ENCODE measurements at regions not wholly inside any gene's neighbourhood (a gene's known extent, or its start where the extent isn't known, plus 50 kb on each side); places are given as distances from the start of the nearest gene placed in this dataset.

DNA sequence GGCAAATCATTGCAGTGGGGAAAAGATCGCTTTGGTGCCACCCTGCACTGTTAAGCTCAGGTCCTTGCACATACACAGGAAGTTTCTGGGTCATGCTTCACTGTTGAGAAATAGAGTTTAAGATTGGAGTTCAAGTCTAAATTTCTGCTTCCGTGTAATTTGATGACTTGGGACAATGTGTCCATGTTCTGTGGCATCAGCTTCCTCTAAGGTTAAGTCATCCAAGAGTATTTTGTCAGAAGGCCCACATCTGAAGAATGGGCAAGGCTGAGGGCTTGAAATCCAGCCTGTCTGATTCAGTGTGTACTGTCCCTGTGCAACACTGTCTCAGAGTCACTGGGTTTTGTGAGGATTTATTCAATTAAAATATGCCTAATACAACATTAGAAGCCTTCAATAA is 880.7 kb downstream of the SUCLG1 start:
- Histone ChIP-seq H3K9me3 (replicated peaks) (no peaks in the 10 kb centered on the region), H3K36me3 (no peaks in the 10 kb centered on the region), H3K4me1 (no peaks in the 10 kb centered on the region), H3K27ac (replicated peaks) (no peak overlapping the region), H3K4me3 (no peak overlapping the region), H3K27me3 (ENCODE audit: low read depth) (no peaks in the 10 kb centered on the region)
- TF ChIP-seq, protein P1, sequence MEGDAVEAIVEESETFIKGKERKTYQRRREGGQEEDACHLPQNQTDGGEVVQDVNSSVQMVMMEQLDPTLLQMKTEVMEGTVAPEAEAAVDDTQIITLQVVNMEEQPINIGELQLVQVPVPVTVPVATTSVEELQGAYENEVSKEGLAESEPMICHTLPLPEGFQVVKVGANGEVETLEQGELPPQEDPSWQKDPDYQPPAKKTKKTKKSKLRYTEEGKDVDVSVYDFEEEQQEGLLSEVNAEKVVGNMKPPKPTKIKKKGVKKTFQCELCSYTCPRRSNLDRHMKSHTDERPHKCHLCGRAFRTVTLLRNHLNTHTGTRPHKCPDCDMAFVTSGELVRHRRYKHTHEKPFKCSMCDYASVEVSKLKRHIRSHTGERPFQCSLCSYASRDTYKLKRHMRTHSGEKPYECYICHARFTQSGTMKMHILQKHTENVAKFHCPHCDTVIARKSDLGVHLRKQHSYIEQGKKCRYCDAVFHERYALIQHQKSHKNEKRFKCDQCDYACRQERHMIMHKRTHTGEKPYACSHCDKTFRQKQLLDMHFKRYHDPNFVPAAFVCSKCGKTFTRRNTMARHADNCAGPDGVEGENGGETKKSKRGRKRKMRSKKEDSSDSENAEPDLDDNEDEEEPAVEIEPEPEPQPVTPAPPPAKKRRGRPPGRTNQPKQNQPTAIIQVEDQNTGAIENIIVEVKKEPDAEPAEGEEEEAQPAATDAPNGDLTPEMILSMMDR (IDR thresholded peaks at IDR 0.05; ENCODE audit: borderline replicate concordance), result no peak
- no peak for DNase-seq
- intact Hi-C loops (cut with micrococcal nuclease), result no loop called here

DNA sequence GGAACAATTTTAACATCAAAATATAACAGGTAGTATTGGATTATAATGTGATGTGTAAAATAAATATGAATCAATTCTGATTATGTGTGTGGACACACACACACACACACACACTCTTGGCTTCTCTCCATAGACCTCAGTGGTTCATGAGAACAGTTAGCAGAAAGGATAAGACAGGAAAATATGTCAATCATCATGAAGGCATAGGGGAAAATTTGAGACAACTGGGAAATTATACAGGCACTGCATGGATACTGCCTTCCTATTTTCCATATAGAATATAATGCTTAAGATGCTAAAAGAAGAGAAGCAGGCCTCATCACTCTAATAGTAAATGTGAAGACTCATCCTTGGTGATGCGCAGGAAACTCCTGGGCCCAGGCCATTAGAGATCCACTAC is 884.5 kb downstream of the SUCLG1 start:
- H3K36me3 ChIP-seq, result no peaks in the 10 kb centered on the region
- H3K9me3 ChIP-seq (replicated peaks), result no peaks in the 10 kb centered on the region
- no peak overlapping the region for H3K27ac ChIP-seq (replicated peaks)
- TF ChIP-seq, protein P1 (IDR thresholded peaks at IDR 0.05; ENCODE audit: borderline replicate concordance), result no peak
- no peak for DNase-seq
- H3K27me3 ChIP-seq (ENCODE audit: low read depth), result no peaks in the 10 kb centered on the region
- no peaks in the 10 kb centered on the region for H3K4me1 ChIP-seq
- H3K4me3 ChIP-seq, result no peak overlapping the region
- intact Hi-C loops (cut with micrococcal nuclease), result no loop called here

DNA sequence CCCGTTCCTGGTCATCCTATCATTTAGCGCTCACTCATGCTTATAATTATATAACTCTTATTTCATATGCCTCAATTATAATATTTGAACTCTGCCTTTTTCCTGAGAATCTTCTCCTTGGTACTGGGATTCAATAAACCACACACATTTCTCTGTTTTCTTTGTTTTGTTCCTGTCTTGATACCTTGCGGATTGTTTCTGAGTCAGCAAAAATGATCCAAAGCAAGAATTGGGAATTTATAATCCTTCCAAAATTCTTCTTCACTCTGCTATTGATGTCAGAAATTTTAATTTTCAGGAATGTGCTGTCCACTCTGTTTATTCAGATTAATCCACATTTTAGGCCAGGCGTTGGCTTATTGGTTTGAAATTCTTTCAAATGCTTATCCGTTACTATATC is 886.0 kb downstream of the SUCLG1 start:
- Histone ChIP-seq H3K9me3 (replicated peaks) (no peaks in the 10 kb centered on the region), H3K4me1 (no peaks in the 10 kb centered on the region), H3K36me3 (no peaks in the 10 kb centered on the region), H3K4me3 (no peak overlapping the region), H3K27me3 (ENCODE audit: low read depth) (no peaks in the 10 kb centered on the region), H3K27ac (replicated peaks) (no peak overlapping the region)
- intact Hi-C loops (cut with micrococcal nuclease), result no loop called here
- TF ChIP-seq, protein P1 (IDR thresholded peaks at IDR 0.05; ENCODE audit: borderline replicate concordance), result no peak
- DNase-seq, result no peak

DNA sequence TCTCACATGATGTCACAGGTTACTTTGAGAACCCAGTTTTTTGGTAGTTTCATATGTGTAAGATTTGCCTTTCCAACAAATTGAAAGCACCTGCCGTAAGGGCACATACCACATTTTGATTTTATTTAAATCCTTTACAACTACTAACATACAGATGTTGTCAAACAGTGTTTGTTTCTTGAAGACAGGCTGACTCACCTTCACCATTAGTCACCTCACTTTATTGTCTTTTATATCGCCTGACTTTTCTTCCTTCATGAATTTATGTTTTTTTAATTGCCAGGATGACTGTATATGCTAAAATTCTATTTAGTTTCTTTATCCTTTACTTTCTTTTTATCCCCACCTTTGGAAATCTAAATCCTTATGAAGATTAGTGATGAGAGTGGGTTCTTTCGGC is 886.7 kb downstream of the SUCLG1 start:
- Histone ChIP-seq H3K27ac (replicated peaks) (no peak overlapping the region), H3K4me3 (no peak overlapping the region), H3K9me3 (replicated peaks) (no peaks in the 10 kb centered on the region), H3K4me1 (no peaks in the 10 kb centered on the region), H3K36me3 (no peaks in the 10 kb centered on the region), H3K27me3 (ENCODE audit: low read depth) (no peaks in the 10 kb centered on the region)
- intact Hi-C loops (cut with micrococcal nuclease), result no loop called here
- TF ChIP-seq, protein P1 (IDR thresholded peaks at IDR 0.05; ENCODE audit: borderline replicate concordance), result no peak
- DNase-seq, result no peak

DNA sequence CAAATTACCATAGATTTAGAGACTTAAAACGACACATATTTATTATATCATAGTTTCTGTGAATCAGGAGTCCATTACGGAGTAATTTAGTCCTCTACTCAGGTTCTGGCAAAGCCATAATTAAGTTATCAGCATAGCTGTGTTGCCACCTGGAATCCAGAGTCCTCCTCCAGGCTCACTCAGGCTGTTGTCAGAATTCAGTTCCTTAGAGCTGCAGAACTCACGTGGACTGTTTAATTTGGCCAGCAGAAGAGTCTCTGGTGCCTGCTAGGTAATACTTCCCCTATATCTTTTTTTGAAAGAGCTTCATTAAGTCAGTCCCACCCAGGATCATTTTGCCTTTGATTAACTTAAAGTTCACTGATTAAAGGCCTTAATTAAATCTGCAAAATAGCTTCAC is 891.5 kb downstream of the SUCLG1 start:
- intact Hi-C loops (cut with micrococcal nuclease), result no loop called here
- no peaks in the 10 kb centered on the region for H3K27me3 ChIP-seq (ENCODE audit: low read depth)
- DNase-seq, result no peak
- no peaks in the 10 kb centered on the region for H3K4me1 ChIP-seq
- peaks cover 7% of the 10 kb centered on the region for H3K9me3 ChIP-seq (replicated peaks)
- H3K36me3 ChIP-seq, result no peaks in the 10 kb centered on the region
- TF ChIP-seq, protein P1 (IDR thresholded peaks at IDR 0.05; ENCODE audit: borderline replicate concordance), result no peak
- H3K27ac ChIP-seq (replicated peaks), result no peak overlapping the region
- H3K4me3 ChIP-seq, result no peak overlapping the region

DNA sequence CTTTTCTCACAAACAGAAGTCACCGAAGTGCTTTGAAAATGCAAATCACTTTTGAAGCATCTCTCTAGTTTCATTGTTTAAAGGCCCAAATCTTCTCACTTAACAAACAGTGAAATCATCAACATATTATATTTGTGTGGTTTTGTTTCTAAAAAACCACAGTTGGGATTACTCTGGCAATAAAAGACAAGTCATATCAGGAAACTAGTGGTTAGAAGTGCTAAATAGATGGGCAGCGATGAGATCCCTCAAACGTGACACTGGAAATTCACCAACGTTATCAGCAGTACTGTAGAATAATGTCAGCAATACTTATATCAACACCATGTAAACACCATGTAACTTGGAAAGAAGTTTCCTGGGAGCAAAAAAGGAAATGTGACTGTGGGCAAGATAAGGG is 893.5 kb downstream of the SUCLG1 start:
- intact Hi-C loops (cut with micrococcal nuclease), result no loop called here

More for the DNA sequence above, 893.5 kb downstream of the SUCLG1 start:
- DNase-seq, result no peak
- H3K4me1 ChIP-seq, result no peaks in the 10 kb centered on the region
- no peak overlapping the region for H3K4me3 ChIP-seq
- H3K27ac ChIP-seq (replicated peaks), result no peak overlapping the region
- TF ChIP-seq, protein P1 (IDR thresholded peaks at IDR 0.05; ENCODE audit: borderline replicate concordance), result no peak
- H3K36me3 ChIP-seq, result no peaks in the 10 kb centered on the region
- peaks cover 7% of the 10 kb centered on the region for H3K9me3 ChIP-seq (replicated peaks)
- no peaks in the 10 kb centered on the region for H3K27me3 ChIP-seq (ENCODE audit: low read depth)

All from left ventricle myocardium inferior (tissue), 1 donor.